ENCODE measurements at regions not wholly inside any gene's neighbourhood (a gene's known extent, or its start where the extent isn't known, plus 50 kb on each side); places are given as distances from the start of the nearest gene placed in this dataset.

DNA sequence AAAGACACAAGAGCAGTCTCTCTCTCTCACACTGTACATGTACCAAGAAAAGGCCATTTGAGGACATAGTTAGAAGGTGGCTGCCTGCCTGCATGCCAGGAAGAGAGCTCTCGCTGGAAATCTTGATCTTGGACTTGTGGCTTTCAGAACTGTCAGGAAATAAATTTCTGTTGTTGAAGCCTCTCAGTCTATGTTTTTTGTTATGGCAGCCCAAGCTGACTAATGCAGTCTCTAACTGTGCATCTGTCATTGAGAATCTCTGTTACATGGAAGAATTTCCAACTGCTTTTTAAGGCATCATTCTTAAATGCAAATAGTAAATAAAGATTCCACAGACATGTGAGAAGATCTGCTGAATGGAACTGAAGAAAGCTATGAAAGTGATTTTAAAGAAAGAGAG lies 198.3 kb downstream of the PCDH10 start:
- H3K27me3 ChIP-seq (ENCODE audit: insufficient read depth) = no peaks in the 10 kb centered on the region
- H4K20me1 ChIP-seq (ENCODE audit: insufficient read depth) = no peaks in the 10 kb centered on the region
- no peaks in the 10 kb centered on the region for H3K4me1 ChIP-seq (ENCODE audit: control insufficient read depth in 1 of 2, insufficient read depth in 2 of 2, low read depth in 1 of 2, low read length in 1 of 2)
- H3K79me2 ChIP-seq (ENCODE audit: insufficient read depth) = no peaks in the 10 kb centered on the region
- H3K9me2 ChIP-seq = no peaks in the 10 kb centered on the region
- no peak overlapping the region for H2AFZ ChIP-seq (ENCODE audit: low read depth)
- H3K9ac ChIP-seq = no peak overlapping the region
- H3K36me3 ChIP-seq (replicated peaks in 1 of 2; ENCODE audit: control insufficient read depth in 1 of 2, insufficient read depth in 2 of 2, low read length in 1 of 2) = no peaks in the 10 kb centered on the region
- H3K9me3 ChIP-seq = no peaks in the 10 kb centered on the region
- H3F3A ChIP-seq (replicated peaks; ENCODE audit: insufficient read depth) = no peaks in the 10 kb centered on the region
- ChIA-PET CTCF (no interaction called here), POLR2A (no interaction called here)
- no peak overlapping the region for H3K4me3 ChIP-seq (ENCODE audit: low read depth in 2 of 2, low read length in 1 of 2)
- H3K4me2 ChIP-seq = no peak overlapping the region
- 0% methylated on average over 1 of the region's 1 CpG for WGBS (ENCODE audit: low lambda C conversion rate)
- H3K27ac ChIP-seq (ENCODE audit: low read depth in 2 of 2, low read length in 1 of 2) = no peak overlapping the region
- no peak for DNase-seq
- TF ChIP-seq FOXJ3 (CRISPR knock-in tag; IDR thresholded peaks at IDR 0.05) (no peak), FOSL2 (IDR thresholded peaks at IDR 0.05; ENCODE audit: borderline replicate concordance, low read depth) (no peak), YY1 (IDR thresholded peaks at IDR 0.05; ENCODE audit: low read depth) (no peak), RAD21 (IDR thresholded peaks at IDR 0.05; ENCODE audit: low read length) (no peak), EP300 (IDR thresholded peaks at IDR 0.05; ENCODE audit: borderline replicate concordance in 1 of 2, low read depth in 1 of 2, low read length in 1 of 2) (no peak), ELF1 (IDR thresholded peaks at IDR 0.05) (no peak)
- TF ChIP-seq, protein P1, sequence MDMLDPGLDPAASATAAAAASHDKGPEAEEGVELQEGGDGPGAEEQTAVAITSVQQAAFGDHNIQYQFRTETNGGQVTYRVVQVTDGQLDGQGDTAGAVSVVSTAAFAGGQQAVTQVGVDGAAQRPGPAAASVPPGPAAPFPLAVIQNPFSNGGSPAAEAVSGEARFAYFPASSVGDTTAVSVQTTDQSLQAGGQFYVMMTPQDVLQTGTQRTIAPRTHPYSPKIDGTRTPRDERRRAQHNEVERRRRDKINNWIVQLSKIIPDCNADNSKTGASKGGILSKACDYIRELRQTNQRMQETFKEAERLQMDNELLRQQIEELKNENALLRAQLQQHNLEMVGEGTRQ (IDR thresholded peaks at IDR 0.05; ENCODE audit: borderline replicate concordance, low read depth, low read length) = no peak

DNA sequence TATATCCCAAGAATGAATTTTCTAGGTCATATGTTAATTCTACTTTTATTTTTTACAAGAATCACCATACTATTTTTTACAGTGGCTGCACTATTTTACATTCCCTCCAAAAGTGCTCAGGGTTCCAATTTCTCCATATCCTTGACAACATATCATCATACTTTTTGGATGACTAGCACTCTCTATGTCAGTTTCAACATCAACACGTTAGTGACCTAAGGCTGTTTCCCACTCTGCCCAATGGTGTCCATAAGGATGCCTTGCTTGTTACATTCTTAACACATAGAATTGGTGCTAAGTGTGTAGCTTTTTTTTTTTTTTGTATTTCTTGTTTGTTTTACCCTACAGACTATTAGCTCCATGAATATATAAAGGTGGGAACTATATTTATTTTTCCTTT lies 175.4 kb downstream of the PCDH10 start:
- no peaks in the 10 kb centered on the region for H3K79me2 ChIP-seq (ENCODE audit: insufficient read depth)
- H3K27ac ChIP-seq (ENCODE audit: low read depth in 2 of 2, low read length in 1 of 2) = no peak overlapping the region
- H3K4me3 ChIP-seq (ENCODE audit: low read depth in 2 of 2, low read length in 1 of 2) = no peak overlapping the region
- H3K9me3 ChIP-seq = no peaks in the 10 kb centered on the region
- no peaks in the 10 kb centered on the region for H3F3A ChIP-seq (replicated peaks; ENCODE audit: insufficient read depth)
- no peaks in the 10 kb centered on the region; the same call in 1 of the 2 replicates for H3K27me3 ChIP-seq (ENCODE audit: insufficient read depth)
- H2AFZ ChIP-seq (ENCODE audit: low read depth) = no peak overlapping the region
- H3K36me3 ChIP-seq (replicated peaks in 1 of 2; ENCODE audit: control insufficient read depth in 1 of 2, insufficient read depth in 2 of 2, low read length in 1 of 2) = no peaks in the 10 kb centered on the region
- TF ChIP-seq RXRA (IDR thresholded peaks at IDR 0.05; ENCODE audit: borderline replicate concordance, low read depth) (no peak), NFIC (IDR thresholded peaks at IDR 0.05; ENCODE audit: borderline replicate concordance) (no peak), EP300 (IDR thresholded peaks at IDR 0.05; ENCODE audit: borderline replicate concordance in 1 of 2, low read depth in 1 of 2, low read length in 1 of 2) (no peak), SMC3 (IDR thresholded peaks at IDR 0.05; ENCODE audit: low read depth, low read length) (no peak), GATA2 (CRISPR knock-in tag; IDR thresholded peaks at IDR 0.05) (no peak), FOSL2 (IDR thresholded peaks at IDR 0.05; ENCODE audit: borderline replicate concordance, low read depth) (no peak), POLR2AphosphoS5 (IDR thresholded peaks at IDR 0.05; ENCODE audit: low read depth, low read length) (no peak), GABPA (IDR thresholded peaks at IDR 0.05; ENCODE audit: low read depth) (no peak), EZH2phosphoT487 (IDR thresholded peaks at IDR 0.05; ENCODE audit: borderline replicate concordance, low read depth) (no peak), FOXM1 (IDR thresholded peaks at IDR 0.05; ENCODE audit: low read depth) (no peak), CHD2 (IDR thresholded peaks at IDR 0.05; ENCODE audit: low read length, partially characterized antibody) (no peak), TCF12 (IDR thresholded peaks at IDR 0.05) (no peak), SIN3A (IDR thresholded peaks at IDR 0.05; ENCODE audit: borderline replicate concordance, low read depth, low read length) (no peak), RAD21 (IDR thresholded peaks at IDR 0.05; ENCODE audit: low read length) (no peak), FOXJ3 (CRISPR knock-in tag; IDR thresholded peaks at IDR 0.05) (no peak), MEF2A (IDR thresholded peaks at IDR 0.05; ENCODE audit: borderline replicate concordance, low read depth) (no peak), TEAD4 (IDR thresholded peaks at IDR 0.05; ENCODE audit: borderline replicate concordance, insufficient read depth) (no peak)
- TF ChIP-seq, protein P2, sequence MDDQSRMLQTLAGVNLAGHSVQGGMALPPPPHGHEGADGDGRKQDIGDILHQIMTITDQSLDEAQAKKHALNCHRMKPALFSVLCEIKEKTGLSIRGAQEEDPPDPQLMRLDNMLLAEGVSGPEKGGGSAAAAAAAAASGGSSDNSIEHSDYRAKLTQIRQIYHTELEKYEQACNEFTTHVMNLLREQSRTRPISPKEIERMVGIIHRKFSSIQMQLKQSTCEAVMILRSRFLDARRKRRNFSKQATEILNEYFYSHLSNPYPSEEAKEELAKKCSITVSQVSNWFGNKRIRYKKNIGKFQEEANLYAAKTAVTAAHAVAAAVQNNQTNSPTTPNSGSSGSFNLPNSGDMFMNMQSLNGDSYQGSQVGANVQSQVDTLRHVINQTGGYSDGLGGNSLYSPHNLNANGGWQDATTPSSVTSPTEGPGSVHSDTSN (IDR thresholded peaks at IDR 0.05) = no peak
- TF ChIP-seq, protein P3, sequence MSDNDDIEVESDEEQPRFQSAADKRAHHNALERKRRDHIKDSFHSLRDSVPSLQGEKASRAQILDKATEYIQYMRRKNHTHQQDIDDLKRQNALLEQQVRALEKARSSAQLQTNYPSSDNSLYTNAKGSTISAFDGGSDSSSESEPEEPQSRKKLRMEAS (IDR thresholded peaks at IDR 0.05; ENCODE audit: low read depth) = no peak
- TF ChIP-seq, protein P4, sequence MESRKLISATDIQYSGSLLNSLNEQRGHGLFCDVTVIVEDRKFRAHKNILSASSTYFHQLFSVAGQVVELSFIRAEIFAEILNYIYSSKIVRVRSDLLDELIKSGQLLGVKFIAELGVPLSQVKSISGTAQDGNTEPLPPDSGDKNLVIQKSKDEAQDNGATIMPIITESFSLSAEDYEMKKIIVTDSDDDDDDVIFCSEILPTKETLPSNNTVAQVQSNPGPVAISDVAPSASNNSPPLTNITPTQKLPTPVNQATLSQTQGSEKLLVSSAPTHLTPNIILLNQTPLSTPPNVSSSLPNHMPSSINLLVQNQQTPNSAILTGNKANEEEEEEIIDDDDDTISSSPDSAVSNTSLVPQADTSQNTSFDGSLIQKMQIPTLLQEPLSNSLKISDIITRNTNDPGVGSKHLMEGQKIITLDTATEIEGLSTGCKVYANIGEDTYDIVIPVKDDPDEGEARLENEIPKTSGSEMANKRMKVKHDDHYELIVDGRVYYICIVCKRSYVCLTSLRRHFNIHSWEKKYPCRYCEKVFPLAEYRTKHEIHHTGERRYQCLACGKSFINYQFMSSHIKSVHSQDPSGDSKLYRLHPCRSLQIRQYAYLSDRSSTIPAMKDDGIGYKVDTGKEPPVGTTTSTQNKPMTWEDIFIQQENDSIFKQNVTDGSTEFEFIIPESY (IDR thresholded peaks at IDR 0.05; ENCODE audit: borderline replicate concordance, low read depth) = no peak
- H3K4me1 ChIP-seq (ENCODE audit: control insufficient read depth in 1 of 2, insufficient read depth in 2 of 2, low read depth in 1 of 2, low read length in 1 of 2) = no peaks in the 10 kb centered on the region
- DNase-seq = no peak
- H3K4me2 ChIP-seq = no peak overlapping the region
- no peaks in the 10 kb centered on the region for H4K20me1 ChIP-seq (ENCODE audit: insufficient read depth)
- no peak overlapping the region for H3K9ac ChIP-seq
- ChIA-PET CTCF (no interaction called here), POLR2A (no interaction called here)
- H3K9me2 ChIP-seq = no peaks in the 10 kb centered on the region
- WGBS (ENCODE audit: low lambda C conversion rate) = 0% methylated on average over 1 of the region's 1 CpG
